ENCODE measurements at regions not wholly inside any gene's neighbourhood (a gene's known extent, or its start where the extent isn't known, plus 50 kb on each side); places are given as distances from the start of the nearest gene placed in this dataset.

- no peak for TF ChIP-seq CTCF (IDR thresholded peaks at IDR 0.05)
- TF ChIP-seq POLR2A (IDR thresholded peaks at IDR 0.05), result no peak
These were observed 484.8 kb downstream of the ZSWIM6 start for GRCh38 chr5:61816585-61817450.
